Loucy (cell line): ENCODE measurements at regions not wholly inside any gene's neighbourhood (a gene's known extent, or its start where the extent isn't known, plus 50 kb on each side); places are given as distances from the start of the nearest gene placed in this dataset.

Experiments used
- H2AFZ ChIP-seq: fragments of 200-600 bp; sonication (generic); 2 replicates; pipeline ENCODE4 v1.6.0; 2016; ENCODE audit warnings: antibody characterized with exemption, mild to moderate bottlenecking, low read length, moderate library complexity
- H3F3A ChIP-seq: fragments of 200-600 bp; 2 replicates; pipeline ENCODE4 v1.6.0; 2016; ENCODE audit warnings: antibody characterized with exemption, low read depth, mild to moderate bottlenecking
- H3K27me3 ChIP-seq: fragments of 200-600 bp; sonication (generic); 2 replicates; pipeline ENCODE4 v1.6.1; 2014; ENCODE audit warnings: low read length, mild to moderate bottlenecking; ENCODE audit not compliant: insufficient read depth, poor library complexity, severe bottlenecking
- H3K36me3 ChIP-seq: fragments of 200-600 bp; sonication (generic); 2 replicates; pipeline ENCODE4 v1.6.1; 2016; ENCODE audit warnings: low read length; ENCODE audit not compliant: insufficient read depth
- H3K4me1 ChIP-seq: fragments of 200-600 bp; sonication (generic); 2 replicates; pipeline ENCODE4 v1.5.1; 2014; ENCODE audit warnings: low read length, mild to moderate bottlenecking; ENCODE audit not compliant: insufficient read depth, poor library complexity, severe bottlenecking
- H3K4me2 ChIP-seq: fragments of 200-600 bp; sonication (generic); 2 replicates; pipeline ENCODE4 v1.6.0; 2014; ENCODE audit warnings: antibody characterized with exemption, low read length, low read depth, mild to moderate bottlenecking; ENCODE audit not compliant: poor library complexity, severe bottlenecking
- H3K4me3 ChIP-seq: fragments of 200-600 bp; sonication (generic); 2 replicates; pipeline ENCODE4 v1.5.1; 2014; ENCODE audit warnings: low read length, mild to moderate bottlenecking, mixed read lengths; ENCODE audit not compliant: poor library complexity, severe bottlenecking
- H3K79me2 ChIP-seq: fragments of 200-600 bp; sonication (generic); 2 replicates; pipeline ENCODE4 v1.6.1; 2014; ENCODE audit warnings: low read length; ENCODE audit not compliant: insufficient read depth
- H3K9ac ChIP-seq: fragments of 200-600 bp; sonication (generic); 2 replicates; pipeline ENCODE4 v1.6.0; 2014; ENCODE audit warnings: mild to moderate bottlenecking, low read depth, low read length, moderate library complexity; ENCODE audit not compliant: poor library complexity, severe bottlenecking
- H3K9me2 ChIP-seq: fragments of 200-600 bp; sonication (generic); replicated peaks from 2 replicates; pipeline ENCODE4 v1.6.1; 2016; ENCODE audit warnings: low read depth, low read length, mixed read lengths
- H3K9me3 ChIP-seq: fragments of 200-600 bp; sonication (generic); 2 replicates; pipeline ENCODE4 v1.6.1; 2014; ENCODE audit warnings: mild to moderate bottlenecking, antibody characterized with exemption, low read length, low read depth; ENCODE audit not compliant: insufficient read depth
- H4K20me1 ChIP-seq: fragments of 200-600 bp; sonication (generic); 2 replicates; pipeline ENCODE4 v1.6.0; 2014; ENCODE audit warnings: antibody characterized with exemption, low read length, mild to moderate bottlenecking; ENCODE audit not compliant: insufficient read depth, poor library complexity, severe bottlenecking
- CTCF ChIP-seq: fragments of 200-600 bp; sonication (generic); conservative IDR thresholded peaks from 2 replicates; pipeline ENCODE4 v1.5.1; 2014; ENCODE audit warnings: mild to moderate bottlenecking, antibody characterized with exemption, low read length
- EZH2phosphoT487 ChIP-seq: fragments of 200-600 bp; IDR thresholded peaks from 2 replicates; pipeline ENCODE4 v1.6.1; 2018; ENCODE audit warnings: antibody characterized with exemption, mild to moderate bottlenecking, moderate library complexity, borderline replicate concordance

GRCh38 chr4:159723341-159724048, 620.6 kb downstream of the RAPGEF2 start:
- Histone ChIP-seq H2AFZ (no peak overlapping the region), H3K36me3 (no peaks in the 10 kb centered on the region), H3K4me3 (no peak overlapping the region), H3K4me2 (no peak overlapping the region), H3K79me2 (no peaks in the 10 kb centered on the region), H3K4me1 (no peaks in the 10 kb centered on the region), H3K9me3 (no peaks in the 10 kb centered on the region), H3K9me2 (no peaks in the 10 kb centered on the region), H3K27me3 (no peaks in the 10 kb centered on the region), H4K20me1 (no peaks in the 10 kb centered on the region), H3F3A (no peaks in the 10 kb centered on the region), H3K9ac (no peak overlapping the region)
- TF ChIP-seq EZH2phosphoT487 (no peak), CTCF (no peak)

GRCh38 chr4:159725571-159725970, 622.7 kb downstream of the RAPGEF2 start:
- Histone ChIP-seq H3K9ac (no peak overlapping the region), H4K20me1 (no peaks in the 10 kb centered on the region), H3K4me2 (no peak overlapping the region), H3K4me1 (no peaks in the 10 kb centered on the region), H3K36me3 (no peaks in the 10 kb centered on the region), H3K9me2 (no peaks in the 10 kb centered on the region), H3K9me3 (no peaks in the 10 kb centered on the region), H3K4me3 (no peak overlapping the region), H3K27me3 (no peaks in the 10 kb centered on the region), H2AFZ (no peak overlapping the region), H3F3A (no peaks in the 10 kb centered on the region), H3K79me2 (no peaks in the 10 kb centered on the region)
- TF ChIP-seq CTCF (no peak), EZH2phosphoT487 (no peak)

- H3K4me1 ChIP-seq = no peaks in the 10 kb centered on the region
- H3K79me2 ChIP-seq = no peaks in the 10 kb centered on the region
- H2AFZ ChIP-seq = no peak overlapping the region
- TF ChIP-seq CTCF (no peak), EZH2phosphoT487 (no peak)
- no peaks in the 10 kb centered on the region for H3K36me3 ChIP-seq
- H3F3A ChIP-seq = no peaks in the 10 kb centered on the region
- H3K27me3 ChIP-seq = no peaks in the 10 kb centered on the region
- no peaks in the 10 kb centered on the region for H4K20me1 ChIP-seq
- no peak overlapping the region for H3K4me3 ChIP-seq
- no peak overlapping the region for H3K9ac ChIP-seq
- no peak overlapping the region for H3K4me2 ChIP-seq
- no peaks in the 10 kb centered on the region for H3K9me2 ChIP-seq
- no peaks in the 10 kb centered on the region for H3K9me3 ChIP-seq
These were observed 632.7 kb downstream of the RAPGEF2 start for GRCh38 chr4:159735281-159736207.
